Stimulated activated CD4-positive, alpha-beta T cell treated with anti-CD3 and anti-CD28 coated beads, Interleukin-1b, Interleukin-23, amount 100 ng/mL, for 48 hours (primary cell): ENCODE measurements at regions not wholly inside any gene's neighbourhood (a gene's known extent, or its start where the extent isn't known, plus 50 kb on each side); places are given as distances from the start of the nearest gene placed in this dataset.

Source experiments
- DNase-seq: peaks from one replicate; pipeline ENCODE4 v3.0.0-alpha.2; 2020

DNA sequence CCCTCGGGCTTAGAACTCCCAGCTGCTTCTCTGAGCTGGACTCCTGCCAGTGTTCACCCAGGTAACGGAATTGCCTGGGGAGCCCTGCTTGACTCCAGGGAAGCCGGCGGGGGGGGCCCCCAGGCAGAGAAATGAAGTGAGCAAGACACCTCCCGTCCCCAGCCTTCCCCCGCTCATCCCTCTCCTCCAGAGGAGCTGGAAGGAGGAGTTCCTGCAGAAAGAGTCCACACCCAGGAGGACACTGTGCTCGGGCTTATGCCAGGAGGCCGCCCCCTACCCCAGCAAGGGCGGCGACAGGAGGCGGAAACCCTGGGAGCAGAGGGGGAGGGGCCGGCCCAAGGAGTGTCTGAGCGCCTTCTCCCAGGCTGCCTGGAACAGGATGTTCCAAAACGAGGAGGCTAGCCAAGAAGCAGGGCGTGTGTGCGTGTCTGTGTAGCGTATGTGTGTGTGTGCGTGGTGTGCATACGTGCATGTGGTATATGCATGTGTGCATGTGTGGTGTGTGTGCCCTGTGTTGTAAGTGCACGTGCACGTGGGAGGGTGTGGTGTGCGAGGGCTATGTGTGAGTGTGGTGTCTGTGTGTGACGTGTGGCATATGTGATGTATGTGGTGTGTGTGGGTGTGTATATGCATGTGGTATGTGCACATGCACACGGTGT lies 511.3 kb downstream of the SHQ1 start:
- no peak for DNase-seq

- no peak for DNase-seq
These were observed 512.1 kb downstream of the SHQ1 start for GRCh38 chr3:72336114-72336651.

DNA sequence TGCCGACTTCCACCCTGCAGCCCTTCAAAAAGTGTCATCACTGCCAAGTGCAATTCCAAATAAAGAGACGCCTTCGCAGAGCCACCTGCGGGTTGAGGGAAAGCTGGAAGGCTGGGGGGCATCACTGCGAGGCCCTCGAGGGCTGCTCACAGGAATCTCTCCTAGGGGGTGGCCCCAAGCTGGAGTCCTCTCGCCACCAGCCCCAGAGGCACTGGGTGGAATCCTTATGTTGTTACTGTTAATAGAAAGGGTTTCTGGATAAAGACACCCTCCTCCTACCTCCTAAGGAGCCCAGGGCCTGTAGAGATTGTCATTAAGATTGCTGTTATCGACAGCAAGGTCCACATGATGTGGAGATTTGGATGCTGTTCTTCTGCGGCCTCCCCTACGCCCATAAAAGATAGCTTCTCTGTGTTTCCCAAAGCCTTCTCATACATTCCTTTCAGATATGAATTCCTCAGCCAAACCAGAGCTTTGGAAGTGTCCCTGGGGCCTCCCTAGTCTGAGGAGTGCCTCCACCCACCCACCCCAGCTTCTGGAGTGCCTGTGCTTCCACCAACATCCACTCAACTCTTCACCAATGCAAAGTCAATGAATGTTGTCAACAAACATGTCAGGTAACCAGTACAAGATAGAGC lies 512.7 kb downstream of the SHQ1 start:
- no peak for DNase-seq

- no peak for DNase-seq
These were observed 513.4 kb downstream of the SHQ1 start for GRCh38 chr3:72334681-72335457.

DNA sequence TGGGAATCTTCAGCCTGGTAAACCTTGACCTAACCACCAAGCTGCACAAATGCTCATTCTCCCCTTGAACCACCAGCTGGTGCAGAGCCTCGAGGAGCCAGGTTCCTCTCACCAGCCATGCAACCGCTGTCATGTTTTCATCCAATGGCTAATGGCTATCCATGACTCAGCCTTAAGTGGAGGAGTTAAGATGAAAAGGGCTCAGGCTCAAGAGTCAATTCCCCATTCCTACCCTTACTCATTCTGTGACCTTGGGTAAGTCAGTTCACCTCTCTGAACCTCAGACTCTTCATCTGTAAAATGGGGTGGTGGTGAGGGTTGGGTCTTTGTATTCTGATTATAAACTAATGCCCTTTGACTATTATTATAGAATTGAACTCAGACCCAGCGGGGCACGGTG lies 515.6 kb downstream of the SHQ1 start:
- DNase-seq = no peak

DNA sequence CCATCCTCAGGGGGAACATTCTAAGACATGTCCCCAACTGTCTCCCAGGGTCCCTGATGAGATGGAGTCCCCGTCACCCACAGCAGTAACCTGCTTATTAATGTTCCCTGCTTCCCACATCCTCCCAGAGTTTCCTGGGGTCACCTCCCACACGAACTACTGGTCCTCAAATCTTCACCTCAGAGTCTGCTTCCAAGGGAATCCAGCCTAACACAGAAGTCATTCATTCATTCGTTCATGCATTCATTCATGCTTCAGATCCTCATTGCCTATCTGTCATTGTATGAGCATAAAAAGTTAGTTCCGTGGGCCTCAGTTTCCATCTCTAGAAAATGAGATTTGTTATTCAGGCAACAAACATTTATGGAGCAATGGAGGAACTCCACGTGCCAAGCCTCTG lies 516.2 kb downstream of the SHQ1 start:
- no peak for DNase-seq

- DNase-seq = no peak
These were observed 517.2 kb downstream of the SHQ1 start for GRCh38 chr3:72331076-72331475.

DNA sequence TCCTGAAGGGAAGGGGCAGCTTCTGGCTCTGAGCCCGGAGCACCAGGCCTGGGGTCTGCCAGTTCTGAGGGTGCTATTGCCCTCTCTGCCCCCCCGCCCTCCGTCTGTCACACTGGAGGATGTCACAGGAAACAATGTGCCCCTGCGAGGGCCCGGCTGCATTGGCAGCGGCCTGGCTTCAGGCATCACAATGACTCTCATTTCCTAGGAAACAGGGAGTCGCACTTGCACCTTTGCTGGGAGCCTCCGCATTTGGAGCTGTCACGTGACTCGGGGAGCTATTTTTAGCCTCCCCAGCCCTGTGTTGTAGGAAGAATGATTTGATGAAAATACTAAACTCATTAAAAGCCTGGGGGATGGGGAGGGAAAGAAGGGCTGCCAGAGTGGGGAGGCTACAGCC lies 518.9 kb downstream of the SHQ1 start:
- DNase-seq = no peak

DNA sequence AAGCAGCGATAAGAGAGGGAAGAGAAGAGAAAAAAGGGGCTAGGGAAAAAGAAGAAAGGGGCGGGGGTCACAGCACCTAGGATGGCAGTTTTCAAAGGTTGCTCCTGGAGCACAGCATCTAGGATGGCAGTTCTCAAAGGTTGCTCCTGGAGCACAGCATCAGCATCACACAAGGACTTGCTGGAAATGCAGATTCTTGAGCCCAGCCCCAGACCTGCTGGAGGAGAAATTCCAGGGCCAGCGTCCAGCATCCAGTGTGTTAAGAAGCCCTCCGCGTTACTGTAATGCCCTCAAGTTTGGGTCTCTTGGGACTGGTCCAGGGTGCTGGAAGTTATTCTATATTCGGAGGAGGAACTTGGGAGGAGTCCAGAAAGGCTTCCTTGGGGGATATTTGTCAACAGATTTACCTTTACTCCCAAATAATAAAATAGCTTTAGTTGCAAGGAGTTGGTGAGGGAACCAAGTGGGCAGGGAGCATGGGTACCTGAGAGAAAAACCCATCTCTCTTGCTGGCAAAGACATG lies 519.4 kb downstream of the SHQ1 start:
- DNase-seq = no peak

DNA sequence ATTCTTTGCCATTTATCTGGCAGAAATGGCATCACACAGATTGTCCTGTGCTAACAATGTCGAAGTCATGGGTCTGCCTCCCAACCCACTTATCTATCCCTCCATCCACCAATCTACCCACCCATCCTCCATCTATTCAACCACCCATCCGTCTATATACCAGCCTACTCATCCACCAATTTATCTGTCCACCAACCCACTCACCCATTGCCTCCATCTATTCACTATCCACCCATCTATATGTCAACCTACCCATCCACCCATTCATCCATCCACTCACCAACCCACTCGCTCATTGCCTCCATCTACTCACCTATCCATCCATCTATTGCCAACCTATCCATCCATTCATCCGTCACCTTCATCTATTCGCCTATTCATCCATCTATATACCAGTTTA lies 521.2 kb downstream of the SHQ1 start:
- DNase-seq = no peak

DNA sequence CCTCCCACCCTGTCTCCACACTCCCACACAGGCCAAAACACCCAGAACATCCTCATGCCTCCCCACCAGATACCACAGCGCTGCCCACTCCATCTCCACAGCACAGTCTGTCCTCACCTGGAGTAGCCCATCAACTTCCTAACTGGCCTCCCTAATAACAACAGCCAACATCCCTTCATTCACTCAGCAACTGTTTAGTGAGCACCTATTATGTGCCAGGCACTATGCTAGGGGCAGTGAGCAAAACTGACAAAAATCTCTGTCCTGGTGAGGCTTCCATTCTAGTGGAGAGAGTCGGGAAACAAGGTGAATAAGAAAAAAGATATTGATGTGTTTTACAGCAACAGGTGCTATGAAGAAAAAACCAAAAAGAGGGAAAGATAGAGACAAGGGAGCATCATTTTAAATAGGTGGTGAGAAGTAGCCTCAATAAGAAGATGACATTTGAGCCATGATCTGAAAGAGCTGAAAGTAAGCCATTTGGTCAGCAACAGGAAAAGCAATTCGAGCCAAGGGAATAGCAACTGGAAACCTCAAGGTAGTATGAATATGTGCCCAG lies 523.9 kb downstream of the SHQ1 start:
- no peak for DNase-seq

GRCh38 chr3:72323773-72324172 lies 524.5 kb downstream of the SHQ1 start:
- no peak for DNase-seq

- no peak for DNase-seq
These were observed 525.8 kb downstream of the SHQ1 start for GRCh38 chr3:72322264-72322976.

- DNase-seq = no peak
These were observed 527.3 kb downstream of the SHQ1 start for GRCh38 chr3:72320955-72321303.

DNA sequence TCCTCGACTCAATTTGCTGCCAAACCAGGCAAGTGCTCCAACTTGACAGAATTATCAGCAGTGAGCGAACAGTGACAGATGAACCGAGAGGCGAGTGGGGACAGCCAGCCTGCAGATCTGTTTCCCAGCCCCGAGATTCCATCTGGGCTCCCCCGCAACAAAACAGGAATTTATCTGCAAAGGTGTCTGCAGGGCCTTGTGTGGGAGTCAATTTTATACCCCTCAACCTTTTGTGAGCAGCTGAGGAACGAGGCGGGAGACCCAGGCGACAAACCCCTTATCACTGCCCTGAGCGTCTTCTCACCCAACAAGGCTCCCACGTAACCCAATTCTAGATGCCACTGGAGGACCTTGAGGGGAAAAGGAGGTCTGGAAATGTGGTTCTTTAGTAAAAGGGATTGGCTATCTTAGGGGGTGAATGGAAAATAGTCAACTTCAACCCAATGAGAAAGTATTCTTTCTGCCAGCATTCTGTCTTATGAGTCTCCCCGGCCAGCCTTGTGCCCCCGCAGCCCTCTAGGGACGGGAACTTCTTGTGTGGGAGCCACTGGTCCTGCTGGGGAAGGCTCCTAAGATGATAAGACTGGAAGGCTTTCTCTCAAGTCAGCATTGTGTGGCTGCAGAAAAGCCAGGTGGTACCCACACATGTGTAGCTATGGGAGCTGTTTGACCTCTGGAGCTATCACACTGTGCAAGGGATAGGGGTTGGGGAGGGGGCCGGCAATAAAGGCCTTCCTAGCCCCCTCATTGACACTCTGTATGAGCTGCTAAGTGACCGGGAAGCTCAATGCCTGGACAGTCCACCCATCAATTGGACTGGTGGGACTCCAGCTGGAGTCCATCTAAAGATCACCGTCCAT lies 527.9 kb downstream of the SHQ1 start:
- no peak for DNase-seq

DNA sequence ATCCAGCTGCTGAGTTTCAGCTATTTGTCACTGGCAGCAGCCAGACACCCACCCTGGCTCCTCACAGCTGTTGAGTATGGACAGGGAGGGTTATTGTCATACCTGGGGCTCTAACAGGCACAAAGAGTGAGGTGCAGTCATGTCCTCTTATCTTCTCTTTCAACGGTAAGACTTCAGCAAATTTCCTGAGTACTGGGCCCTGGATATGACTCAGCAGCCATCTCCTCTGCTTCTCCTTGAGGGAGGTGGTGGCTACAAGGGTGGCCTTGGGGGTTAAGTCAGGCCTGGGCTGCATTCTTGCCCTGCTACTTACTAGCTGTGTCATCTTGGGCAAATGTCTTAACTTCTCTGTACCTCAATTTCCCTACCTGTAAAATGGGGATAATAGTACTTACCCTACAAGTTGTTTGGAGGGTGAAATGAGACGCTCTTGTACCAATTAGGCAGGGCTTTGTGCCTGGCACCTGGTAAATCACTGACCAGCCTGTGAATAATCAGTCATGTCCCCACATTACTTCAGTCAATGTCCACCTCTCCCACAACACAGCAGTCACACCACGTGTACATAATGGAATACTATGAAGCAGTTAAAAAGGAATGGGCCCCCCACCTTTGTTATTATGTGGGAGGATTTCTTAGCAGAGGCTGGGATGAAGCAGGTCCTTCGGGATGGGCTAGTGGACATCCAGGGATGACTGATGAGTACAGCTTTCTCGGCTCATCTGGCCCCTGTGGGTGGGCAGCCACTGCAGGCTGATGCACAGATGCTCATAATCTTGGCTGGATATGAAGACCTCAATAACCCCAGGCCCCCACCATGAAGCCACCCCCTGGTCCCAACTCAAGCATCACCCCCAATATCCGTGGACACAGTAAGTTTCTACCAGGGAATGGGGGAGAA lies 528.8 kb downstream of the SHQ1 start:
- DNase-seq = no peak

- DNase-seq = no peak
These were observed 529.6 kb downstream of the SHQ1 start for GRCh38 chr3:72318504-72319193.

- DNase-seq = no peak
These were observed 530.8 kb downstream of the SHQ1 start for GRCh38 chr3:72317491-72317890.

DNA sequence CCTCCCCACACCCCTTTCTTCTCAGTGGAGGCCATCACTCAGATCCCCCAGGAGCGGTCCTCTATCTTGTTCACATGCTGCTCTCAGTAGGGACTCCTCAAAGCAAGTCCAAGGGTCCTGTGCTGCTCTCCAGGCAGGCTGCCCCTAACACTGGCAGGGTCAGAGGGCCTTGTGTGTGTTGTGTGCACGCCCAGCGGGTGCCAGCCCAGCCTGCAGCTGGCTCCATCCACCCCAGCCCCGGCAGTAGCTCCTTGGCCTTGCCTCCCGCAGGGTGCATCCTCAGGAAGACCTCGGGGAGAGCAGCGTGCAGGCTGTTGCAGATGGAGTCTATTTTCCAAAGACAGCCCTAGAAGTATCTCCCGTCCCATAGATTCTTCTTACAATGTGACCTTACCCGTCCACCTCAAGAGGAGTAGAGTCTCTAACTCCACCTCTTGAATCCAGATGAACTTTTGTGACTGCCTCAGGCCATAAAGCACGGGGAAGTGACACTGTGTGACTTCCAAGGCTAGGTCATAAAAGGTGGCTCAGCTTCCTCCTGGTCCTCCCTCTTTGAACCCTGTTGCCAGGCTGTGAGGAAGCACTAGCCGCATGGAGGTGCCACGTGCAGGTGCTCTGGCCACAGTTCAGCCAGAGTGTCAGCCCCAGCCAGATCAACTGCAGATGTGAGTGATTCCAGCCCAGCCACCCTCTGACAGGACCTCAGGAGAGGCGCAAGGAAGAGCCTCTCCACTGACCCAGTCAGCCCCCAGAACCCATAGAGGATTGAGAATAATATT lies 531.6 kb downstream of the SHQ1 start:
- DNase-seq = no peak
